H9 (cell line): ENCODE measurements at regions not wholly inside any gene's neighbourhood (a gene's known extent, or its start where the extent isn't known, plus 50 kb on each side); places are given as distances from the start of the nearest gene placed in this dataset.

Experiments
- DNase-seq: peaks from one replicate; pipeline ENCODE4 v3.0.0-alpha.2; 2017
- H2AFZ ChIP-seq: one replicate; pipeline ENCODE4 v1.6.1; 2013; ENCODE audit warnings: mild to moderate bottlenecking, low read length, control low read depth, moderate library complexity
- H2AK5ac ChIP-seq: 2 replicates; pipeline ENCODE4 v1.6.1; 2013; ENCODE audit warnings: low read length, control low read depth, mixed read lengths; ENCODE audit not compliant: insufficient read length
- H2BK120ac ChIP-seq: one replicate; pipeline ENCODE4 v1.6.1; 2013; ENCODE audit warnings: low read depth, mild to moderate bottlenecking, low read length, control low read depth, inconsistent platforms; ENCODE audit not compliant: poor library complexity, severe bottlenecking
- H2BK12ac ChIP-seq: 2 replicates; pipeline ENCODE4 v1.6.1; 2013; ENCODE audit warnings: low read length, control low read depth, mixed read lengths, low read depth; ENCODE audit not compliant: insufficient read length
- H2BK15ac ChIP-seq: 2 replicates; pipeline ENCODE4 v1.6.1; 2013; ENCODE audit warnings: low read depth, low read length, control low read depth
- H2BK20ac ChIP-seq: one replicate; pipeline ENCODE4 v1.6.1; 2013; ENCODE audit warnings: low read depth, mild to moderate bottlenecking, low read length, control low read depth, inconsistent platforms; ENCODE audit not compliant: poor library complexity, severe bottlenecking
- H2BK5ac ChIP-seq: 2 replicates; pipeline ENCODE4 v1.6.1; 2013; ENCODE audit warnings: low read length, control low read depth, mixed read lengths; ENCODE audit not compliant: insufficient read length
- H3K14ac ChIP-seq: 2 replicates; pipeline ENCODE4 v1.6.1; 2013; ENCODE audit warnings: low read length, control low read depth; ENCODE audit not compliant: insufficient read depth
- H3K18ac ChIP-seq: 2 replicates; pipeline ENCODE4 v1.6.1; 2013; ENCODE audit warnings: low read depth, mild to moderate bottlenecking, mixed read lengths, low read length, control low read depth; ENCODE audit not compliant: insufficient read length
- H3K23ac ChIP-seq: 2 replicates; pipeline ENCODE4 v1.6.1; 2013; ENCODE audit warnings: low read length, control low read depth, mixed read lengths, low read depth; ENCODE audit not compliant: insufficient read length
- H3K23me2 ChIP-seq: 2 replicates; pipeline ENCODE4 v1.6.1; 2013; ENCODE audit warnings: low read depth, mild to moderate bottlenecking, mixed read lengths, low read length, control low read depth; ENCODE audit not compliant: insufficient read length, poor library complexity, severe bottlenecking
- H3K27ac ChIP-seq: 2 replicates; pipeline ENCODE4 v1.5.1; 2013; ENCODE audit warnings: low read length, control low read depth, mixed read lengths, low read depth; ENCODE audit not compliant: insufficient read length
- H3K27me3 ChIP-seq: 2 replicates; pipeline ENCODE4 v1.6.1; 2013; ENCODE audit warnings: low read length, control low read depth, inconsistent platforms; ENCODE audit not compliant: insufficient read depth
- H3K4ac ChIP-seq: 2 replicates; pipeline ENCODE4 v1.6.1; 2013; ENCODE audit warnings: low read depth, mild to moderate bottlenecking, control low read depth, inconsistent platforms, low read length, moderate library complexity
- H3K4me1 ChIP-seq: 2 replicates; pipeline ENCODE4 v1.6.1; 2013; ENCODE audit warnings: low read length, control low read depth, inconsistent platforms; ENCODE audit not compliant: insufficient read depth
- H3K4me2 ChIP-seq: 2 replicates; pipeline ENCODE4 v1.6.1; 2013; ENCODE audit warnings: low read length, control low read depth, mixed read lengths; ENCODE audit not compliant: insufficient read length, insufficient read depth
- H3K56ac ChIP-seq: 2 replicates; pipeline ENCODE4 v1.6.1; 2013; ENCODE audit warnings: low read depth, mild to moderate bottlenecking, mixed read lengths, low read length, control low read depth; ENCODE audit not compliant: insufficient read length
- H3K79me1 ChIP-seq: 2 replicates; pipeline ENCODE4 v1.6.1; 2013; ENCODE audit warnings: low read depth, mild to moderate bottlenecking, moderate library complexity, low read length, control low read depth, inconsistent platforms; ENCODE audit not compliant: insufficient read depth, poor library complexity, severe bottlenecking
- H3K79me2 ChIP-seq: 2 replicates; pipeline ENCODE4 v1.6.1; 2013; ENCODE audit warnings: low read length, control low read depth, inconsistent platforms; ENCODE audit not compliant: insufficient read depth
- H3K9ac ChIP-seq: 2 replicates; pipeline ENCODE4 v1.6.1; 2013; ENCODE audit warnings: low read length, control low read depth, mixed read lengths; ENCODE audit not compliant: insufficient read length; ENCODE audit errors: extremely low read depth
- H3K9me3 ChIP-seq: one replicate; pipeline ENCODE4 v1.6.1; 2013; ENCODE audit warnings: low read depth, low read length, inconsistent platforms; ENCODE audit not compliant: control insufficient read depth
- H3T11ph ChIP-seq: one replicate; pipeline ENCODE4 v1.6.1; 2013; ENCODE audit warnings: mild to moderate bottlenecking, low read length, control low read depth, inconsistent platforms
- H4K20me1 ChIP-seq: one replicate; pipeline ENCODE4 v1.6.1; 2013; ENCODE audit not compliant: control insufficient read depth, insufficient read length, insufficient read depth
- H4K5ac ChIP-seq: 2 replicates; pipeline ENCODE4 v1.6.1; 2013; ENCODE audit warnings: low read depth, mild to moderate bottlenecking, mixed read lengths, low read length, control low read depth; ENCODE audit not compliant: insufficient read length
- H4K8ac ChIP-seq: replicated peaks from 2 replicates; pipeline ENCODE4 v1.6.1; 2013; ENCODE audit warnings: low read length, control low read depth, mixed read lengths, low read depth; ENCODE audit not compliant: insufficient read length
- H4K91ac ChIP-seq: 2 replicates; pipeline ENCODE4 v1.6.1; 2013; ENCODE audit warnings: low read depth, mild to moderate bottlenecking, moderate library complexity, mixed read lengths, low read length, control low read depth; ENCODE audit not compliant: insufficient read length
- H3K27ac Mint-ChIP-seq, 3 experiments: 2 replicates in 2 of 3; 3 replicates in 1 of 3; pipeline ENCODE4 v1.8.0; 2020 to 2021; ENCODE audit warnings: mixed read lengths in 3 of 3, mild to moderate bottlenecking in 1 of 3, moderate library complexity in 1 of 3
- H3K27me3 Mint-ChIP-seq: 2 replicates; pipeline ENCODE4 v1.8.0; 2021; ENCODE audit warnings: low read depth, mild to moderate bottlenecking, moderate library complexity, mixed read lengths
- H3K36me3 Mint-ChIP-seq, 3 experiments: 2 replicates in 2 of 3; 3 replicates in 1 of 3; pipeline ENCODE4 v1.8.0; 2020 to 2021; ENCODE audit warnings: low read depth in 3 of 3, mixed read lengths in 3 of 3; ENCODE audit not compliant: insufficient read depth in 1 of 3
- H3K4me1 Mint-ChIP-seq, 2 experiments: 2 replicates each; pipeline ENCODE4 v1.8.0; 2020; ENCODE audit warnings: mixed read lengths in 2 of 2
- H3K4me3 Mint-ChIP-seq, 2 experiments: 2 replicates in 1 of 2; 3 replicates in 1 of 2; pipeline ENCODE4 v1.8.0; 2020 to 2021; ENCODE audit warnings: mild to moderate bottlenecking in 2 of 2, mixed read lengths in 2 of 2, moderate library complexity in 1 of 2
- H3K9me3 Mint-ChIP-seq, 2 experiments: 2 replicates in 1 of 2; 3 replicates in 1 of 2; pipeline ENCODE4 v1.8.0; 2020; ENCODE audit warnings: mild to moderate bottlenecking in 2 of 2, mixed read lengths in 2 of 2, moderate library complexity in 1 of 2
- CTCF ChIP-seq: fragments of 200-600 bp; sonication (generic); conservative IDR thresholded peaks from 3 replicates; pipeline ENCODE4 v1.8.0; 2021; ENCODE audit warnings: antibody characterized with exemption, mild to moderate bottlenecking
- WGBS: extraction: QIAGEN DNeasy Blood & Tissue Kit; methylation state at CpG from one replicate; pipeline ENCODE4 v1.1.7; 2013; ENCODE audit warnings: missing lambda C conversion rate, low lambda C conversion rate, mixed read lengths; ENCODE audit not compliant: insufficient read length; ENCODE audit errors: extremely low coverage; 5-methylcytosine and 5-hydroxymethylcytosine counted together

- no peak overlapping the region for H3K23ac ChIP-seq
- H3K36me3 Mint-ChIP-seq: peaks cover 10 to 28% (median 25%) of the 10 kb centered on the region in 3 experiments
- H4K5ac ChIP-seq: no peak overlapping the region
- H3K27ac ChIP-seq: no peak overlapping the region
- no peak overlapping the region for H2BK120ac ChIP-seq
- no peak overlapping the region for H3T11ph ChIP-seq
- H3K4me2 ChIP-seq: no peak overlapping the region
- no peak overlapping the region for H2BK12ac ChIP-seq
- H3K18ac ChIP-seq: no peak overlapping the region
- no peaks in the 10 kb centered on the region for H3K9me3 ChIP-seq
- no peak overlapping the region for H3K14ac ChIP-seq
- DNase-seq: no peak
- no peak overlapping the region for H2AK5ac ChIP-seq
- H3K56ac ChIP-seq: no peak overlapping the region
- peaks cover 6% of the 10 kb centered on the region; the same call in 1 of the 2 replicates for H3K79me2 ChIP-seq
- no peaks in the 10 kb centered on the region; a peak in 1 of 5 replicates for H3K9me3 Mint-ChIP-seq
- peaks cover 14 to 21% of the 10 kb centered on the region in 2 experiments for H3K4me1 Mint-ChIP-seq
- TF ChIP-seq CTCF: no peak
- H3K9ac ChIP-seq: no peak overlapping the region
- no peak overlapping the region for H3K4ac ChIP-seq
- no peak overlapping the region for H4K8ac ChIP-seq
- H3K79me1 ChIP-seq: peaks cover 8% of the 10 kb centered on the region
- H2BK20ac ChIP-seq: no peak overlapping the region
- no peak overlapping the region for H2AFZ ChIP-seq
- no peaks in the 10 kb centered on the region for H4K20me1 ChIP-seq
- peak overlapping the region in 1 of 3 experiments; percentile 68; a peak in 1 of 7 replicates for H3K27ac Mint-ChIP-seq
- H3K4me3 Mint-ChIP-seq: no peak overlapping the region
- no CpG with 5 or more reads among the region's 1 CpG for WGBS
- no peaks in the 10 kb centered on the region; the same call in 1 of the 2 replicates for H3K4me1 ChIP-seq
- H3K27me3 ChIP-seq: no peaks in the 10 kb centered on the region
- no peak overlapping the region for H4K91ac ChIP-seq
- H2BK15ac ChIP-seq: no peak overlapping the region
- no peaks in the 10 kb centered on the region for H3K27me3 Mint-ChIP-seq
- no peaks in the 10 kb centered on the region for H3K23me2 ChIP-seq
- no peak overlapping the region for H2BK5ac ChIP-seq
Observed at GRCh38 chr9:36456480-36457065, 56.5 kb upstream of the RNF38 start.
